H1 (cell line): ENCODE measurements at regions not wholly inside any gene's neighbourhood (a gene's known extent, or its start where the extent isn't known, plus 50 kb on each side); places are given as distances from the start of the nearest gene placed in this dataset.

Source experiments
- CTCF ChIA-PET: fragments of 300-600 bp; sonication (Branson Sonifier 250); formaldehyde crosslinking; loops from one replicate; lab custom pipeline; 2021; ENCODE audit not compliant: partially characterized antibody; lab: Charles Lee
- POLR2A ChIA-PET: fragments of 300-600 bp; sonication (Branson Sonifier 250); formaldehyde crosslinking; loops from one replicate; lab custom pipeline; 2021; ENCODE audit warnings: inconsistent platforms; ENCODE audit not compliant: partially characterized antibody; lab: Charles Lee
- DNase-seq, 2 experiments: peaks; one replicate each; pipeline versions ENCODE4 v3.0.0 to v3.0.0-alpha.2; 2010 to 2022; ENCODE audit warnings: low spot score in 2 of 2, low read depth in 1 of 2, mixed read lengths in 1 of 2
- FAIRE-seq: peaks from 2 replicates; lab custom pipeline; 2011; peaks lifted over from hg19 to GRCh38; lab: Jason Lieb, UNC
- H2AFZ ChIP-seq: 2 replicates; pipeline ENCODE4 v1.8.1; 2012; ENCODE audit warnings: low read length, inconsistent platforms
- H2AK5ac ChIP-seq: 2 replicates; pipeline ENCODE4 v1.6.1; 2013; ENCODE audit warnings: low read depth, low read length
- H2BK120ac ChIP-seq: replicated peaks from 2 replicates; pipeline ENCODE3; 2013; ENCODE audit warnings: low read depth, low read length, inconsistent platforms
- H2BK12ac ChIP-seq: 2 replicates; pipeline ENCODE4 v1.6.1; 2013; ENCODE audit warnings: low read depth, low read length
- H2BK15ac ChIP-seq: 2 replicates; pipeline ENCODE4 v1.6.1; 2013; ENCODE audit warnings: low read length
- H2BK20ac ChIP-seq: 2 replicates; pipeline ENCODE4 v1.6.1; 2013; ENCODE audit warnings: low read length
- H2BK5ac ChIP-seq: 2 replicates; pipeline ENCODE4 v1.6.1; 2013; ENCODE audit warnings: low read depth, low read length
- H3K14ac ChIP-seq: 2 replicates; pipeline ENCODE4 v1.6.1; 2013; ENCODE audit warnings: inconsistent platforms; ENCODE audit not compliant: insufficient read length
- H3K18ac ChIP-seq: 2 replicates; pipeline ENCODE4 v1.6.1; 2013; ENCODE audit warnings: low read length; ENCODE audit errors: extremely low read depth
- H3K23ac ChIP-seq: 2 replicates; pipeline ENCODE4 v1.6.1; 2013; ENCODE audit warnings: inconsistent platforms; ENCODE audit not compliant: insufficient read length
- H3K23me2 ChIP-seq: 2 replicates; pipeline ENCODE4 v1.6.1; 2013; ENCODE audit warnings: low read depth, low read length
- H3K27ac ChIP-seq: 2 replicates; pipeline ENCODE4 v1.6.1; 2011; ENCODE audit warnings: low read depth, low read length, inconsistent platforms
- H3K27me3 ChIP-seq, 4 experiments: replicated peaks in 1 of 4; 1 replicate in 1 of 4; 2 replicates in 3 of 4; pipeline versions ENCODE4 v1.6.1 to v1.8.1; 2011 to 2013; ENCODE audit warnings: low read length in 3 of 4, mild to moderate bottlenecking in 3 of 4, inconsistent platforms in 2 of 4, mixed read lengths in 2 of 4, moderate library complexity in 1 of 4; ENCODE audit not compliant: control insufficient read depth in 3 of 4, insufficient read depth in 3 of 4; ENCODE audit errors: extremely low read depth in 1 of 4
- H3K36me3 ChIP-seq, 4 experiments: 2 replicates each; pipeline versions ENCODE4 v1.6.1 to v1.8.1; 2011 to 2013; ENCODE audit warnings: mild to moderate bottlenecking in 4 of 4, low read length in 3 of 4, moderate library complexity in 2 of 4, control low read depth in 1 of 4, inconsistent platforms in 1 of 4; ENCODE audit not compliant: insufficient read depth in 4 of 4, control insufficient read depth in 2 of 4
- H3K4ac ChIP-seq: replicated peaks from 2 replicates; pipeline ENCODE3; 2013; ENCODE audit warnings: low read length, low read depth, mixed read lengths, inconsistent platforms; ENCODE audit not compliant: insufficient read length
- H3K4me1 ChIP-seq, 4 experiments: replicated peaks in 1 of 4; 1 replicate in 1 of 4; 2 replicates in 3 of 4; pipeline versions ENCODE4 v1.6.1 to v1.8.1; 2011 to 2013; ENCODE audit warnings: low read length in 3 of 4, inconsistent platforms in 2 of 4, mixed read lengths in 1 of 4; ENCODE audit not compliant: insufficient read depth in 4 of 4, control insufficient read depth in 3 of 4
- H3K4me2 ChIP-seq, 2 experiments: 2 replicates each; pipeline versions ENCODE4 v1.6.1 to v1.8.1; 2011 to 2013; ENCODE audit warnings: low read depth in 2 of 2, low read length in 2 of 2, control low read depth in 1 of 2, inconsistent platforms in 1 of 2, mild to moderate bottlenecking in 1 of 2; ENCODE audit not compliant: insufficient read depth in 1 of 2
- H3K4me3 ChIP-seq, 4 experiments: fragments of 200-600, 300-600 bp in 1 of 4; sonication (generic), shearing (Covaris generic), sonication (Bioruptor Twin) in 1 of 4; 2 replicates each; pipeline versions ENCODE4 v1.5.1 to v1.8.1; 2011 to 2016; ENCODE audit warnings: low read length in 4 of 4, low read depth in 3 of 4, control low read depth in 2 of 4, inconsistent platforms in 2 of 4, mild to moderate bottlenecking in 2 of 4, mixed read lengths in 1 of 4, moderate library complexity in 1 of 4; ENCODE audit not compliant: insufficient read depth in 2 of 4; ENCODE audit errors: extremely low read depth in 1 of 4
- H3K56ac ChIP-seq: replicated peaks from 2 replicates; pipeline ENCODE3; 2013; ENCODE audit warnings: low read depth, mild to moderate bottlenecking, mixed read lengths, low read length, inconsistent platforms; ENCODE audit not compliant: insufficient read length
- H3K79me1 ChIP-seq: 2 replicates; pipeline ENCODE4 v1.6.1; 2013; ENCODE audit warnings: low read depth, low read length, control low read depth
- H3K79me2 ChIP-seq, 2 experiments: 2 replicates each; pipeline versions ENCODE4 v1.6.1 to v1.8.1; 2012 to 2013; ENCODE audit warnings: low read length in 2 of 2, mild to moderate bottlenecking in 2 of 2, inconsistent platforms in 1 of 2; ENCODE audit not compliant: insufficient read depth in 2 of 2, control insufficient read depth in 1 of 2
- H3K9ac ChIP-seq, 4 experiments: replicated peaks in 1 of 4; 1 replicate in 1 of 4; 2 replicates in 3 of 4; pipeline versions ENCODE4 v1.6.1 to v1.8.1; 2011 to 2013; ENCODE audit warnings: low read depth in 3 of 4, low read length in 3 of 4, control low read depth in 2 of 4, mild to moderate bottlenecking in 2 of 4, moderate library complexity in 2 of 4, inconsistent platforms in 1 of 4; ENCODE audit errors: extremely low read depth in 1 of 4
- H3K9me3 ChIP-seq, 2 experiments: 2 replicates each; pipeline versions ENCODE4 v1.6.1 to v1.8.1; 2012 to 2013; ENCODE audit warnings: mild to moderate bottlenecking in 2 of 2, moderate library complexity in 2 of 2, control low read depth in 1 of 2, inconsistent platforms in 1 of 2, low read depth in 1 of 2, low read length in 1 of 2, mixed read lengths in 1 of 2; ENCODE audit not compliant: insufficient read depth in 2 of 2
- H4K20me1 ChIP-seq, 2 experiments: replicated peaks in 1 of 2; 2 replicates each; pipeline versions ENCODE3 to v1.8.1; 2011 to 2013; ENCODE audit warnings: inconsistent platforms in 2 of 2, low read length in 2 of 2, mild to moderate bottlenecking in 1 of 2; ENCODE audit not compliant: insufficient read depth in 2 of 2, control insufficient read depth in 1 of 2
- H4K5ac ChIP-seq: 2 replicates; pipeline ENCODE4 v1.6.1; 2013; ENCODE audit warnings: low read length, low read depth, mixed read lengths, inconsistent platforms; ENCODE audit not compliant: insufficient read length
- H4K8ac ChIP-seq: 2 replicates; pipeline ENCODE4 v1.8.0; 2013; ENCODE audit warnings: mild to moderate bottlenecking, moderate library complexity, low read length, inconsistent platforms; ENCODE audit not compliant: insufficient read depth; ENCODE audit errors: extremely low read depth
- H4K91ac ChIP-seq: replicated peaks from 2 replicates; pipeline ENCODE3; 2013; ENCODE audit warnings: low read length, mixed read lengths, inconsistent platforms; ENCODE audit not compliant: insufficient read length
- KDM4A ChIP-seq: IDR thresholded peaks from one replicate; pipeline ENCODE4 v1.7.1; 2012; ENCODE audit warnings: low read depth, mild to moderate bottlenecking, moderate library complexity, low read length, inconsistent platforms; ENCODE audit not compliant: severe bottlenecking
- NRF1 ChIP-seq: IDR thresholded peaks from 2 replicates; pipeline ENCODE4 v1.6.1; 2011; ENCODE audit warnings: mild to moderate bottlenecking, low read depth, low read length, improper control_type of control experiment
- SIRT6 ChIP-seq: IDR thresholded peaks from one replicate; pipeline ENCODE4 v1.7.1; 2012; ENCODE audit warnings: low read length, inconsistent platforms
- SUZ12 ChIP-seq: fragments of 200-600 bp; sonication (generic); IDR thresholded peaks from 2 replicates; pipeline ENCODE4 v1.6.1; 2012; ENCODE audit warnings: mild to moderate bottlenecking, inconsistent platforms, low read length, moderate library complexity, mixed read lengths
- WGBS, 2 experiments: shearing (Covaris generic) in 1 of 2; methylation state at CpG; one replicate each; pipeline versions ENCODE4 v1.1.6 to v1.1.7; 2013 to 2015; ENCODE audit warnings: low lambda C conversion rate in 2 of 2, mixed read lengths in 2 of 2, inconsistent platforms in 1 of 2, low coverage in 1 of 2, missing lambda C conversion rate in 1 of 2; ENCODE audit not compliant: insufficient replicate concordance in 2 of 2, insufficient coverage in 1 of 2, insufficient read length in 1 of 2; ENCODE audit errors: extremely low coverage in 1 of 2, missing lambda C conversion rate in 1 of 2; 5-methylcytosine and 5-hydroxymethylcytosine counted together

DNA sequence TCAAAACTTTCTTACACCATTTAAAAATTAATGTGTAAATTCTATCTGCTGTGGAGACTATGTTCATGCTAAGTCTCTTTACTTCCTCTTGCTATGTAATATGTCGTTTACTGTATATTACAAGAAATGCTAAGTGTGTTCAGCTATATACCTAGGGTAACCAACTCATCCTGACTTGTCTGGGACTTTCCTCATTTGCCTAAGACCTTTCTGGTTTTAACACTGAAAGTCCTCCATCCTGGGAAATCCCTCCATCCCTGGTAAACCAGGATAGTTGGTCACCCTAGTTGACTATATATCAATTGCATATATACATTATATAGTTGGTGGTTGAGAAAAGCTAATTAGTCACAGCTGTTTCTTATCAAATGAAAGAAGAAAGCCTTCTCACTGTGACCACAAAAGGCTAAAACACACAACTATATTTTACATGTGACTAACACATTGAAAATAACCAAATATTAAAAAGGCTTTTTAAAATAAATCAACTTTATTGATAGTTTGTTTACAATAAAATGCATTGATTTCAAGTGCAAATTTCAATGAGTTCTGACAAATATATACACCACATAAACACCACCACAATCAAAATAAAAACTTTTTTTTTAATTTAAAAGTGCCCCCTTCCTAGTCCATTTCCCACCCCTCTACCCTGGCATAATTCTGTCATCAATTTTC, 167.7 kb upstream of the INHBA start:
- FAIRE-seq (no peak), DNase-seq (no peak)
- H3K4me3 ChIP-seq, result no peak overlapping the region
- no peak overlapping the region for H2BK15ac ChIP-seq
- no peaks in the 10 kb centered on the region for H3K79me2 ChIP-seq
- H3K4me1 ChIP-seq, result no peaks in the 10 kb centered on the region
- H2AK5ac ChIP-seq, result no peak overlapping the region
- no peak overlapping the region for H3K56ac ChIP-seq
- ChIA-PET CTCF (no interaction called here), POLR2A (no interaction called here)
- no peak overlapping the region for H3K18ac ChIP-seq
- H2BK5ac ChIP-seq, result no peak overlapping the region
- no peak overlapping the region for H2AFZ ChIP-seq
- H3K4ac ChIP-seq, result no peak overlapping the region
- 0 out of 4 replicates have a peak, but pooled peaks cover 0 to 4% of the 10 kb centered on the region in 2 experiments for H3K9me3 ChIP-seq
- H3K36me3 ChIP-seq, result no peaks in the 10 kb centered on the region; a peak in 1 of 8 replicates
- no peak overlapping the region for H4K5ac ChIP-seq
- H4K91ac ChIP-seq, result no peak overlapping the region
- H3K4me2 ChIP-seq, result no peak overlapping the region
- no peaks in the 10 kb centered on the region for H3K27me3 ChIP-seq
- no peak overlapping the region for H4K8ac ChIP-seq
- no peak for TF ChIP-seq SIRT6
- TF ChIP-seq NRF1, result no peak
- no peak for TF ChIP-seq KDM4A
- no peak for TF ChIP-seq SUZ12
- no peak overlapping the region for H3K14ac ChIP-seq
- H3K9ac ChIP-seq, result no peak overlapping the region
- H4K20me1 ChIP-seq, result no peaks in the 10 kb centered on the region
- 82% methylated on average over 1 of the region's 1 CpG; no CpG with 5 or more reads in 1 of the 2 experiments for WGBS, 2 experiments
- no peak overlapping the region for H2BK120ac ChIP-seq
- H3K27ac ChIP-seq, result no peak overlapping the region
- no peaks in the 10 kb centered on the region for H3K79me1 ChIP-seq
- H2BK20ac ChIP-seq, result no peak overlapping the region
- H3K23ac ChIP-seq, result no peak overlapping the region
- H2BK12ac ChIP-seq, result no peak overlapping the region
- no peaks in the 10 kb centered on the region for H3K23me2 ChIP-seq
